GM23338 (cell line): ENCODE measurements at regions not wholly inside any gene's neighbourhood (a gene's known extent, or its start where the extent isn't known, plus 50 kb on each side); places are given as distances from the start of the nearest gene placed in this dataset.

ENCODE experiments used
- CREB1 ChIP-seq: fragments of 250-450 bp; sonication (Bioruptor Pico); IDR thresholded peaks from 2 replicates; pipeline ENCODE4 v1.5.0; 2020; ENCODE audit warnings: low read depth, mild to moderate bottlenecking, moderate library complexity
- EZH2 ChIP-seq: fragments of 200-600 bp; sonication (generic); IDR thresholded peaks from one replicate; pipeline ENCODE4 v1.8.0; 2017; ENCODE audit warnings: antibody characterized with exemption, mild to moderate bottlenecking, low read depth; ENCODE audit not compliant: unreplicated experiment
- EZH2phosphoT487 ChIP-seq: fragments of 200-600 bp; sonication (generic); IDR thresholded peaks from one replicate; pipeline ENCODE4 v1.8.1; 2018; ENCODE audit warnings: antibody characterized with exemption; ENCODE audit not compliant: unreplicated experiment
- JUNB ChIP-seq: IDR thresholded peaks from one replicate; pipeline ENCODE4 v1.6.1; 2016; ENCODE audit warnings: antibody characterized with exemption; ENCODE audit not compliant: unreplicated experiment
- NANOG ChIP-seq: IDR thresholded peaks from 2 replicates; pipeline ENCODE4 v1.6.1; 2016; ENCODE audit warnings: antibody characterized with exemption, borderline replicate concordance
- POLR2AphosphoS5 ChIP-seq: IDR thresholded peaks from 2 replicates; pipeline ENCODE4 v1.6.1; 2016; ENCODE audit warnings: antibody characterized with exemption, low read depth
- STAT1 ChIP-seq: IDR thresholded peaks from one replicate; pipeline ENCODE4 v1.6.1; 2016; ENCODE audit warnings: antibody characterized with exemption; ENCODE audit not compliant: unreplicated experiment
- ZNF114 ChIP-seq: fragments of 250-450 bp; sonication (Bioruptor Pico); IDR thresholded peaks from 2 replicates; pipeline ENCODE4 v1.5.0; 2020; ENCODE audit warnings: mild to moderate bottlenecking, moderate library complexity
- TF ChIP-seq, protein P1 (sequence below), 2 experiments: fragments of 200-600 bp in 1 of 2; sonication (generic) in 1 of 2; conservative IDR thresholded peaks; 2 replicates each; pipeline versions ENCODE4 v1.5.1 to v1.6.1; 2016 to 2017; ENCODE audit warnings: antibody characterized with exemption in 2 of 2, low read depth in 2 of 2, mild to moderate bottlenecking in 2 of 2, moderate library complexity in 1 of 2
- TF ChIP-seq, protein P2 (sequence below): IDR thresholded peaks from one replicate; pipeline ENCODE4 v1.6.1; 2018; ENCODE audit warnings: antibody characterized with exemption; ENCODE audit not compliant: unreplicated experiment
- TF ChIP-seq, protein P3 (sequence below): IDR thresholded peaks from 2 replicates; pipeline ENCODE4 v1.6.1; 2016; ENCODE audit warnings: antibody characterized with exemption
- TF ChIP-seq, protein P4 (sequence below): fragments of 250-450 bp; sonication (Bioruptor Pico); IDR thresholded peaks from 2 replicates; pipeline ENCODE4 v1.5.0; 2020; ENCODE audit warnings: mild to moderate bottlenecking, moderate library complexity

DNA sequence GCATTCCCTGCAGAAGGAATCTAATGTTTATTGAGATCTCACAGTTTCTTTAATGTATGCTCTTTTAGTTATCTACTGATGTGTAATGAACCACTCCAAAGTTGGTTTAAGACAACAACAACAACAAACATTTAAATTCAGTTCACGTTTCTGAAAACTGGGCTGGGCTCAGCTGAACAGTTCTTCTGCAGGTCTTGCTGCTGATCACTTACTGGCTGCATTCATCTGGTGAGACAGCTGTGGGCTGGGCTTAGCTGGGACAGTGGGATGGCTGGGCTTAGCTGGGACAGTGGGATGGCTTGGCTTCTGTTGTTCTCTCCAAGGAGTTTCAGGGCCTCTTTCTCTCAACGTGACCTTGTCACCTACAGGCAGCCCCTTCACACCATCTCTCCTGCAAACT, 544.3 kb upstream of the CDH5 start:
- no peak for TF ChIP-seq EZH2
- TF ChIP-seq, protein P1, sequence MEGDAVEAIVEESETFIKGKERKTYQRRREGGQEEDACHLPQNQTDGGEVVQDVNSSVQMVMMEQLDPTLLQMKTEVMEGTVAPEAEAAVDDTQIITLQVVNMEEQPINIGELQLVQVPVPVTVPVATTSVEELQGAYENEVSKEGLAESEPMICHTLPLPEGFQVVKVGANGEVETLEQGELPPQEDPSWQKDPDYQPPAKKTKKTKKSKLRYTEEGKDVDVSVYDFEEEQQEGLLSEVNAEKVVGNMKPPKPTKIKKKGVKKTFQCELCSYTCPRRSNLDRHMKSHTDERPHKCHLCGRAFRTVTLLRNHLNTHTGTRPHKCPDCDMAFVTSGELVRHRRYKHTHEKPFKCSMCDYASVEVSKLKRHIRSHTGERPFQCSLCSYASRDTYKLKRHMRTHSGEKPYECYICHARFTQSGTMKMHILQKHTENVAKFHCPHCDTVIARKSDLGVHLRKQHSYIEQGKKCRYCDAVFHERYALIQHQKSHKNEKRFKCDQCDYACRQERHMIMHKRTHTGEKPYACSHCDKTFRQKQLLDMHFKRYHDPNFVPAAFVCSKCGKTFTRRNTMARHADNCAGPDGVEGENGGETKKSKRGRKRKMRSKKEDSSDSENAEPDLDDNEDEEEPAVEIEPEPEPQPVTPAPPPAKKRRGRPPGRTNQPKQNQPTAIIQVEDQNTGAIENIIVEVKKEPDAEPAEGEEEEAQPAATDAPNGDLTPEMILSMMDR (conservative IDR thresholded peaks at IDR 0.05; ENCODE audit: low read depth in 2 of 2), result no peak
- TF ChIP-seq, protein P2, sequence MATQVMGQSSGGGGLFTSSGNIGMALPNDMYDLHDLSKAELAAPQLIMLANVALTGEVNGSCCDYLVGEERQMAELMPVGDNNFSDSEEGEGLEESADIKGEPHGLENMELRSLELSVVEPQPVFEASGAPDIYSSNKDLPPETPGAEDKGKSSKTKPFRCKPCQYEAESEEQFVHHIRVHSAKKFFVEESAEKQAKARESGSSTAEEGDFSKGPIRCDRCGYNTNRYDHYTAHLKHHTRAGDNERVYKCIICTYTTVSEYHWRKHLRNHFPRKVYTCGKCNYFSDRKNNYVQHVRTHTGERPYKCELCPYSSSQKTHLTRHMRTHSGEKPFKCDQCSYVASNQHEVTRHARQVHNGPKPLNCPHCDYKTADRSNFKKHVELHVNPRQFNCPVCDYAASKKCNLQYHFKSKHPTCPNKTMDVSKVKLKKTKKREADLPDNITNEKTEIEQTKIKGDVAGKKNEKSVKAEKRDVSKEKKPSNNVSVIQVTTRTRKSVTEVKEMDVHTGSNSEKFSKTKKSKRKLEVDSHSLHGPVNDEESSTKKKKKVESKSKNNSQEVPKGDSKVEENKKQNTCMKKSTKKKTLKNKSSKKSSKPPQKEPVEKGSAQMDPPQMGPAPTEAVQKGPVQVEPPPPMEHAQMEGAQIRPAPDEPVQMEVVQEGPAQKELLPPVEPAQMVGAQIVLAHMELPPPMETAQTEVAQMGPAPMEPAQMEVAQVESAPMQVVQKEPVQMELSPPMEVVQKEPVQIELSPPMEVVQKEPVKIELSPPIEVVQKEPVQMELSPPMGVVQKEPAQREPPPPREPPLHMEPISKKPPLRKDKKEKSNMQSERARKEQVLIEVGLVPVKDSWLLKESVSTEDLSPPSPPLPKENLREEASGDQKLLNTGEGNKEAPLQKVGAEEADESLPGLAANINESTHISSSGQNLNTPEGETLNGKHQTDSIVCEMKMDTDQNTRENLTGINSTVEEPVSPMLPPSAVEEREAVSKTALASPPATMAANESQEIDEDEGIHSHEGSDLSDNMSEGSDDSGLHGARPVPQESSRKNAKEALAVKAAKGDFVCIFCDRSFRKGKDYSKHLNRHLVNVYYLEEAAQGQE, result no peak
- TF ChIP-seq POLR2AphosphoS5, result no peak
- no peak for TF ChIP-seq JUNB
- no peak for TF ChIP-seq EZH2phosphoT487
- no peak for TF ChIP-seq CREB1 (CRISPR knock-in tag)
- TF ChIP-seq, protein P3, sequence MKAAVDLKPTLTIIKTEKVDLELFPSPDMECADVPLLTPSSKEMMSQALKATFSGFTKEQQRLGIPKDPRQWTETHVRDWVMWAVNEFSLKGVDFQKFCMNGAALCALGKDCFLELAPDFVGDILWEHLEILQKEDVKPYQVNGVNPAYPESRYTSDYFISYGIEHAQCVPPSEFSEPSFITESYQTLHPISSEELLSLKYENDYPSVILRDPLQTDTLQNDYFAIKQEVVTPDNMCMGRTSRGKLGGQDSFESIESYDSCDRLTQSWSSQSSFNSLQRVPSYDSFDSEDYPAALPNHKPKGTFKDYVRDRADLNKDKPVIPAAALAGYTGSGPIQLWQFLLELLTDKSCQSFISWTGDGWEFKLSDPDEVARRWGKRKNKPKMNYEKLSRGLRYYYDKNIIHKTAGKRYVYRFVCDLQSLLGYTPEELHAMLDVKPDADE, result no peak
- no peak for TF ChIP-seq ZNF114 (CRISPR knock-in tag)
- TF ChIP-seq STAT1, result no peak
- TF ChIP-seq, protein P4, sequence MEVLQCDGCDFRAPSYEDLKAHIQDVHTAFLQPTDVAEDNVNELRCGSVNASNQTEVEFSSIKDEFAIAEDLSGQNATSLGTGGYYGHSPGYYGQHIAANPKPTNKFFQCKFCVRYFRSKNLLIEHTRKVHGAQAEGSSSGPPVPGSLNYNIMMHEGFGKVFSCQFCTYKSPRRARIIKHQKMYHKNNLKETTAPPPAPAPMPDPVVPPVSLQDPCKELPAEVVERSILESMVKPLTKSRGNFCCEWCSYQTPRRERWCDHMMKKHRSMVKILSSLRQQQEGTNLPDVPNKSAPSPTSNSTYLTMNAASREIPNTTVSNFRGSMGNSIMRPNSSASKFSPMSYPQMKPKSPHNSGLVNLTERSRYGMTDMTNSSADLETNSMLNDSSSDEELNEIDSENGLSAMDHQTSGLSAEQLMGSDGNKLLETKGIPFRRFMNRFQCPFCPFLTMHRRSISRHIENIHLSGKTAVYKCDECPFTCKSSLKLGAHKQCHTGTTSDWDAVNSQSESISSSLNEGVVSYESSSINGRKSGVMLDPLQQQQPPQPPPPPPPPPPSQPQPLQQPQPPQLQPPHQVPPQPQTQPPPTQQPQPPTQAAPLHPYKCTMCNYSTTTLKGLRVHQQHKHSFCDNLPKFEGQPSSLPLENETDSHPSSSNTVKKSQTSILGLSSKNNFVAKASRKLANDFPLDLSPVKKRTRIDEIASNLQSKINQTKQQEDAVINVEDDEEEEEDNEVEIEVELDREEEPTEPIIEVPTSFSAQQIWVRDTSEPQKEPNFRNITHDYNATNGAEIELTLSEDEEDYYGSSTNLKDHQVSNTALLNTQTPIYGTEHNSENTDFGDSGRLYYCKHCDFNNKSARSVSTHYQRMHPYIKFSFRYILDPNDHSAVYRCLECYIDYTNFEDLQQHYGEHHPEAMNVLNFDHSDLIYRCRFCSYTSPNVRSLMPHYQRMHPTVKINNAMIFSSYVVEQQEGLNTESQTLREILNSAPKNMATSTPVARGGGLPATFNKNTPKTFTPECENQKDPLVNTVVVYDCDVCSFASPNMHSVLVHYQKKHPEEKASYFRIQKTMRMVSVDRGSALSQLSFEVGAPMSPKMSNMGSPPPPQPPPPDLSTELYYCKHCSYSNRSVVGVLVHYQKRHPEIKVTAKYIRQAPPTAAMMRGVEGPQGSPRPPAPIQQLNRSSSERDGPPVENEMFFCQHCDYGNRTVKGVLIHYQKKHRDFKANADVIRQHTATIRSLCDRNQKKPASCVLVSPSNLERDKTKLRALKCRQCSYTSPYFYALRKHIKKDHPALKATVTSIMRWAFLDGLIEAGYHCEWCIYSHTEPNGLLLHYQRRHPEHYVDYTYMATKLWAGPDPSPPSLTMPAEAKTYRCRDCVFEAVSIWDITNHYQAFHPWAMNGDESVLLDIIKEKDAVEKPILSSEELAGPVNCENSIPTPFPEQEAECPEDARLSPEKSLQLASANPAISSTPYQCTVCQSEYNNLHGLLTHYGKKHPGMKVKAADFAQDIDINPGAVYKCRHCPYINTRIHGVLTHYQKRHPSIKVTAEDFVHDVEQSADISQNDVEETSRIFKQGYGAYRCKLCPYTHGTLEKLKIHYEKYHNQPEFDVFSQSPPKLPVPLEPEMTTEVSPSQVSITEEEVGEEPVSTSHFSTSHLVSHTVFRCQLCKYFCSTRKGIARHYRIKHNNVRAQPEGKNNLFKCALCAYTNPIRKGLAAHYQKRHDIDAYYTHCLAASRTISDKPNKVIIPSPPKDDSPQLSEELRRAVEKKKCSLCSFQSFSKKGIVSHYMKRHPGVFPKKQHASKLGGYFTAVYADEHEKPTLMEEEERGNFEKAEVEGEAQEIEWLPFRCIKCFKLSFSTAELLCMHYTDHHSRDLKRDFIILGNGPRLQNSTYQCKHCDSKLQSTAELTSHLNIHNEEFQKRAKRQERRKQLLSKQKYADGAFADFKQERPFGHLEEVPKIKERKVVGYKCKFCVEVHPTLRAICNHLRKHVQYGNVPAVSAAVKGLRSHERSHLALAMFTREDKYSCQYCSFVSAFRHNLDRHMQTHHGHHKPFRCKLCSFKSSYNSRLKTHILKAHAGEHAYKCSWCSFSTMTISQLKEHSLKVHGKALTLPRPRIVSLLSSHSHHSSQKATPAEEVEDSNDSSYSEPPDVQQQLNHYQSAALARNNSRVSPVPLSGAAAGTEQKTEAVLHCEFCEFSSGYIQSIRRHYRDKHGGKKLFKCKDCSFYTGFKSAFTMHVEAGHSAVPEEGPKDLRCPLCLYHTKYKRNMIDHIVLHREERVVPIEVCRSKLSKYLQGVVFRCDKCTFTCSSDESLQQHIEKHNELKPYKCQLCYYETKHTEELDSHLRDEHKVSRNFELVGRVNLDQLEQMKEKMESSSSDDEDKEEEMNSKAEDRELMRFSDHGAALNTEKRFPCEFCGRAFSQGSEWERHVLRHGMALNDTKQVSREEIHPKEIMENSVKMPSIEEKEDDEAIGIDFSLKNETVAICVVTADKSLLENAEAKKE (CRISPR knock-in tag), result no peak
- no peak for TF ChIP-seq NANOG
